ENCODE measurements at regions not wholly inside any gene's neighbourhood (a gene's known extent, or its start where the extent isn't known, plus 50 kb on each side); places are given as distances from the start of the nearest gene placed in this dataset.

DNA sequence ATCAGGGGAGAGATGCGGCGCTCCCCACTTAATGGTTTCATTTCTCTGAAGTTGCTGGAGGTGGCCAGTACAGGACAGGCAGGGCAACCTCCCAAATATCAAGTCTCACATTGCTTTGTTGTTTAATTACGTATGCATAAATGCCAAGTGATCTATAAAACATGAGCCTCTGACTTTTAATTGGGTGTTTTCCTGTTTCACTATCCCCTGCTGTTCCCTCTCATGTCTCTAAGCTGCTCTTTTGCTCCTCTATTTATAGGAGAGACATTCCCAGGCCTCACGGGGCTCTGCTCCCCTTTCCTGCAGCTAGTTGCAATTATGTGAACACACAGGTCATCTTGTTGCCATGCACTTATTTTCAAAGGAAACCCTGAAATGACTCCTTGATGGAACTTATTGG is 1173.5 kb upstream of the GOT2 start:
- H3K4me3 ChIP-seq, result no peak overlapping the region
- TF ChIP-seq POLR2AphosphoS5 (IDR thresholded peaks at IDR 0.05) (no peak), EP300 (IDR thresholded peaks at IDR 0.05; ENCODE audit: low read depth) (no peak)
- TF ChIP-seq, protein P1, sequence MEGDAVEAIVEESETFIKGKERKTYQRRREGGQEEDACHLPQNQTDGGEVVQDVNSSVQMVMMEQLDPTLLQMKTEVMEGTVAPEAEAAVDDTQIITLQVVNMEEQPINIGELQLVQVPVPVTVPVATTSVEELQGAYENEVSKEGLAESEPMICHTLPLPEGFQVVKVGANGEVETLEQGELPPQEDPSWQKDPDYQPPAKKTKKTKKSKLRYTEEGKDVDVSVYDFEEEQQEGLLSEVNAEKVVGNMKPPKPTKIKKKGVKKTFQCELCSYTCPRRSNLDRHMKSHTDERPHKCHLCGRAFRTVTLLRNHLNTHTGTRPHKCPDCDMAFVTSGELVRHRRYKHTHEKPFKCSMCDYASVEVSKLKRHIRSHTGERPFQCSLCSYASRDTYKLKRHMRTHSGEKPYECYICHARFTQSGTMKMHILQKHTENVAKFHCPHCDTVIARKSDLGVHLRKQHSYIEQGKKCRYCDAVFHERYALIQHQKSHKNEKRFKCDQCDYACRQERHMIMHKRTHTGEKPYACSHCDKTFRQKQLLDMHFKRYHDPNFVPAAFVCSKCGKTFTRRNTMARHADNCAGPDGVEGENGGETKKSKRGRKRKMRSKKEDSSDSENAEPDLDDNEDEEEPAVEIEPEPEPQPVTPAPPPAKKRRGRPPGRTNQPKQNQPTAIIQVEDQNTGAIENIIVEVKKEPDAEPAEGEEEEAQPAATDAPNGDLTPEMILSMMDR (IDR thresholded peaks at IDR 0.05), result no peak
- H3K9me3 ChIP-seq, result no peaks in the 10 kb centered on the region
- intact Hi-C loops (cut with DNase I; ENCODE audit: low total_unique reads), result no loop called here
- 49 to 69% methylated on average over 4 of the region's 4 CpGs for WGBS, 2 donors (ENCODE audit: low coverage in 1 of 2)
- no peak overlapping the region for H3K27ac ChIP-seq
- in situ Hi-C loops (cut with MboI; ENCODE audit: low pct_ligation_motif_present in 1 of 4, low pct_unique_long_range_greater_than_20kb in 1 of 4, low sequenced_read_pairs in 3 of 4), result no loop called here
- H3K36me3 ChIP-seq, result no peaks in the 10 kb centered on the region
- no peak for DNase-seq
- H3K27me3 ChIP-seq, result no peaks in the 10 kb centered on the region
- no peaks in the 10 kb centered on the region for H3K4me1 ChIP-seq

DNA sequence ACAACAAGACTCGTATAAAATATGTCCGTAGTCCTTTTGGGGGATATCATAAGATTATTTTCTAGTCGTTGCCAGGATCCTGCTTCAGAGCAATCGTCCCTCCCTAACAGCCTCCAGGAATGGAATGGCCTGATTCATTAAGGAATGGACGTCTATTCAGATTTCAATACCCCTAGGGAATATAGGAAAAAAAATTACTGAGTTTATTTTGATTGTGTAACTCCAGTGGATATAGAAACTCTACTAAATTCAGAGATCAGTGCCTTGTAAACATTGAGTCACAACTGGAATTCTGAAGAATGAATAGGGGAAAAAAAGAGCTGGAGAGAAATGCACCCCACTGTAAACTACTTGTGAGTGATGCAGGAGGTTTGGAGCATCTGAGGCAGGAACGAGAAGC is 1171.5 kb upstream of the GOT2 start:
- no peaks in the 10 kb centered on the region for H3K36me3 ChIP-seq
- no peak overlapping the region for H3K4me3 ChIP-seq
- no peak for DNase-seq
- WGBS, 2 donors (ENCODE audit: low coverage in 1 of 2), result 56 to 60% methylated on average over 6 of the region's 6 CpGs
- H3K4me1 ChIP-seq, result no peaks in the 10 kb centered on the region
- in situ Hi-C loops (cut with MboI; ENCODE audit: low pct_ligation_motif_present in 1 of 4, low pct_unique_long_range_greater_than_20kb in 1 of 4, low sequenced_read_pairs in 3 of 4) (no loop called here), intact Hi-C loops (cut with DNase I; ENCODE audit: low total_unique reads) (no loop called here)
- H3K9me3 ChIP-seq, result no peaks in the 10 kb centered on the region
- H3K27ac ChIP-seq, result no peak overlapping the region
- TF ChIP-seq POLR2AphosphoS5 (IDR thresholded peaks at IDR 0.05) (no peak), POLR2A (IDR thresholded peaks at IDR 0.05) (no peak), EP300 (IDR thresholded peaks at IDR 0.05; ENCODE audit: low read depth) (no peak)
- TF ChIP-seq, protein P1 (IDR thresholded peaks at IDR 0.05), result no peak
- no peaks in the 10 kb centered on the region for H3K27me3 ChIP-seq

DNA sequence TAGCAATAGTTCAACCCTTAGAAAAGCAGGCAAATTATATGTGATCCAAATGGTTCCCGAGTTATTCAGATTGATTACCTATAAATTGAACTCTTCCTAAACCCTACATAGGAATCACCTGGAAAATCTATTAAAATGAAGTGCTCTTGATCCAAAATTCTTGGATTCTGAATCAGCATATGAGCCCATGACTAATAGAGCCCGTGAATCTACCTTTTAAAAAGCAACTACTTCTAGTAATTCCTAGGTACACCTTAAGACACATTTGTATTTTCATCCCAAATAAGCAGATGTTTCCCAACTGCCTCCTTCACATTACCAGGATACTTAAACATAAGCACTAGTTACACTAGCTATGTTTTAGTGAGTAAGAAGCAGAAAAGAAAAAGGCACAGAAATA is 1171.0 kb upstream of the GOT2 start:
- TF ChIP-seq POLR2A (IDR thresholded peaks at IDR 0.05) (no peak), EP300 (IDR thresholded peaks at IDR 0.05; ENCODE audit: low read depth) (no peak), POLR2AphosphoS5 (IDR thresholded peaks at IDR 0.05) (no peak)
- TF ChIP-seq, protein P1 (IDR thresholded peaks at IDR 0.05), result no peak
- Histone ChIP-seq H3K36me3 (no peaks in the 10 kb centered on the region), H3K9me3 (no peaks in the 10 kb centered on the region), H3K4me3 (no peak overlapping the region), H3K27me3 (no peaks in the 10 kb centered on the region), H3K4me1 (no peaks in the 10 kb centered on the region), H3K27ac (no peak overlapping the region)
- in situ Hi-C loops (cut with MboI; ENCODE audit: low pct_ligation_motif_present in 1 of 4, low pct_unique_long_range_greater_than_20kb in 1 of 4, low sequenced_read_pairs in 3 of 4) (no loop called here), intact Hi-C loops (cut with DNase I; ENCODE audit: low total_unique reads) (no loop called here)
- WGBS, 2 donors (ENCODE audit: low coverage in 1 of 2), result 60 to 78% methylated on average over 2 of the region's 2 CpGs
- no peak for DNase-seq

DNA sequence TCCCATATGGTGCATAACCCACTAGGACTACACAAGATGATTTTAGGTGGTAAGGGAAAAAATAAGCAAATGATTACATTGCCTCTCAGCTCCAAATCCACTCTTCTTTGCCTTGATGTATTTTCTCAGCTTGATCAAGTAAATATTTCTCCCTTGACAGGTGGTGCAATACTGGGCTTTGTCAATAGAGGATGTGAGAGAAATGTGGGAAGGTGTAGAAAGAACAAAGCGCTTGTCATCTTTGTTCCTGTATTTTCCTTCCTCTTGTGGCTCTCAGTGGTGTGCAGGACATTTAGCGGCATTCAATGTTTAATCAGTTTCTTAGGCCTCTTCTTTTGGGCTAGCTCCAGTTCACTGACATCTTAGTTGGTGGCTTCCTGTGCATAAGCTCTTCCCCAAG is 1165.8 kb upstream of the GOT2 start:
- WGBS, 2 donors (ENCODE audit: low coverage in 1 of 2), result 73 to 80% methylated on average over 2 of the region's 2 CpGs
- Histone ChIP-seq H3K27ac (no peak overlapping the region), H3K4me1 (no peaks in the 10 kb centered on the region), H3K27me3 (no peaks in the 10 kb centered on the region), H3K36me3 (no peaks in the 10 kb centered on the region), H3K4me3 (no peak overlapping the region), H3K9me3 (no peaks in the 10 kb centered on the region)
- DNase-seq, result no peak
- TF ChIP-seq EP300 (IDR thresholded peaks at IDR 0.05; ENCODE audit: low read depth) (no peak), POLR2AphosphoS5 (IDR thresholded peaks at IDR 0.05) (no peak), POLR2A (IDR thresholded peaks at IDR 0.05) (no peak)
- TF ChIP-seq, protein P1 (IDR thresholded peaks at IDR 0.05), result no peak
- in situ Hi-C loops (cut with MboI; ENCODE audit: low pct_ligation_motif_present in 1 of 4, low pct_unique_long_range_greater_than_20kb in 1 of 4, low sequenced_read_pairs in 3 of 4), result no loop called here
- intact Hi-C loops (cut with DNase I; ENCODE audit: low total_unique reads), result loop anchor here (5.0 kb wide), 1 partner anchor 792 kb away; no protein-coding TSS in a partner anchor
